K562 (cell line): ENCODE measurements at regions not wholly inside any gene's neighbourhood (a gene's known extent, or its start where the extent isn't known, plus 50 kb on each side); places are given as distances from the start of the nearest gene placed in this dataset.

Experiments
- ATAC-seq: fragments of 200-7000 bp; cut with Tn5 transposase; 3 replicates; pipeline ENCODE4 v1.9.1; 2020; ENCODE audit warnings: moderate library complexity
- BruUV-seq: library from RNA; stranded (reverse); fragments of 400-500 nt; replicated peaks from 2 replicates; lab custom pipeline; 2021; lab: Mats Ljungman, UMichigan
- CTCF ChIA-PET: fragments of 300-600 bp; formaldehyde crosslinking; extraction: SDS; loops from one replicate; lab custom pipeline; 2021; ENCODE audit warnings: low intra/inter-chr PET ratio; lab: Yijun Ruan, JAX
- POLR2A ChIA-PET: fragments of 300-600, 350-650 bp; sonication (Branson Sonifier 250); formaldehyde crosslinking; extraction: SDS; loops from one replicate; lab custom pipeline; 2021; ENCODE audit warnings: antibody characterized with exemption, inconsistent platforms; lab: Yijun Ruan, JAX
- DNase-seq, 4 experiments: peaks; one replicate each; pipeline versions ENCODE4 v3.0.0 to v3.0.0-alpha.2; 2011 to 2018; ENCODE audit warnings: low spot score in 3 of 4, mixed read lengths in 3 of 4; ENCODE audit errors: extremely low read depth in 1 of 4
- FAIRE-seq: peaks from 2 replicates; lab custom pipeline; 2011; peaks lifted over from hg19 to GRCh38; lab: Jason Lieb, UNC
- H2AFZ ChIP-seq: 2 replicates; pipeline ENCODE4 v1.6.0; 2011; ENCODE audit warnings: low read depth, low read length, control low read depth, inconsistent platforms
- H3K27ac ChIP-seq: fragments of 200-600 bp; 3 replicates; pipeline ENCODE4 v1.8.0; 2011; ENCODE audit warnings: low read depth, mild to moderate bottlenecking, control low read depth, inconsistent platforms, low read length, moderate library complexity, mixed read lengths; ENCODE audit errors: extremely low read depth
- H3K27me3 ChIP-seq, 2 experiments: fragments of 300-600 bp in 1 of 2; 2 replicates in 1 of 2; 3 replicates in 1 of 2; pipeline versions ENCODE4 v1.6.0 to v1.8.0; 2011; ENCODE audit warnings: inconsistent platforms in 2 of 2, low read length in 2 of 2, mild to moderate bottlenecking in 1 of 2, mixed read lengths in 1 of 2, moderate library complexity in 1 of 2; ENCODE audit not compliant: control insufficient read depth in 2 of 2, insufficient read depth in 2 of 2
- H3K36me3 ChIP-seq: fragments of 300-600 bp; 3 replicates; pipeline ENCODE4 v1.8.0; 2011; ENCODE audit warnings: mild to moderate bottlenecking, low read length, inconsistent platforms; ENCODE audit not compliant: control insufficient read depth, insufficient read depth
- H3K4me1 ChIP-seq, 2 experiments: fragments of 200-600 bp in 1 of 2; replicated peaks in 1 of 2; 2 replicates in 1 of 2; 3 replicates in 1 of 2; pipeline versions ENCODE4 v1.5.1 to v1.8.0; 2011; ENCODE audit warnings: inconsistent platforms in 2 of 2, low read length in 2 of 2, mild to moderate bottlenecking in 1 of 2, mixed read lengths in 1 of 2, moderate library complexity in 1 of 2; ENCODE audit not compliant: control insufficient read depth in 2 of 2, insufficient read depth in 2 of 2
- H3K4me2 ChIP-seq: 2 replicates; pipeline ENCODE4 v1.6.1; 2011; ENCODE audit warnings: low read length, control low read depth, inconsistent platforms, mixed read lengths; ENCODE audit not compliant: insufficient read depth
- H3K4me3 ChIP-seq: fragments of 200-600 bp; sonication (generic), shearing (Covaris generic); 2 replicates; pipeline ENCODE4 v1.5.1; 2016; ENCODE audit warnings: control low read depth, inconsistent platforms
- H3K79me2 ChIP-seq: fragments of 200-600 bp; 3 replicates; pipeline ENCODE4 v1.8.0; 2011; ENCODE audit warnings: low read length, inconsistent platforms; ENCODE audit not compliant: control insufficient read depth, insufficient read depth
- H3K9ac ChIP-seq, 2 experiments: 2 replicates each; pipeline versions ENCODE4 v1.6.0 to v1.6.1; 2011; ENCODE audit warnings: low read depth in 2 of 2, low read length in 2 of 2, control low read depth in 1 of 2, inconsistent platforms in 1 of 2, mild to moderate bottlenecking in 1 of 2, mixed read lengths in 1 of 2; ENCODE audit not compliant: insufficient read depth in 1 of 2
- H3K9me1 ChIP-seq: one replicate; pipeline ENCODE4 v1.6.0; 2011; ENCODE audit warnings: inconsistent platforms, mild to moderate bottlenecking, low read length, moderate library complexity; ENCODE audit not compliant: control insufficient read depth, insufficient read depth
- H3K9me3 ChIP-seq: replicated peaks from 2 replicates; pipeline ENCODE4 v1.5.1; 2011; ENCODE audit warnings: low read depth, low read length, inconsistent platforms; ENCODE audit not compliant: control insufficient read depth, insufficient read depth
- H4K20me1 ChIP-seq: replicated peaks from 2 replicates; pipeline ENCODE4 v1.6.1; 2011; ENCODE audit warnings: low read length, inconsistent platforms, mixed read lengths; ENCODE audit not compliant: control insufficient read depth, insufficient read depth
- CBX3 ChIP-seq, 2 experiments: IDR thresholded peaks; 1 replicate in 1 of 2; 2 replicates in 1 of 2; pipeline ENCODE4 v1.6.1; 2012; ENCODE audit warnings: inconsistent platforms in 2 of 2, low read length in 2 of 2, borderline replicate concordance in 1 of 2, control low read depth in 1 of 2
- RERE ChIP-seq: sonication (generic); formaldehyde crosslinking; IDR thresholded peaks from 2 replicates; pipeline ENCODE4 v1.8.0; 2023; ENCODE audit warnings: missing genetic modification reagents, mild to moderate bottlenecking, borderline replicate concordance
- TAF7 ChIP-seq: fragments of 450-650 bp; IDR thresholded peaks from 2 replicates; pipeline ENCODE4 v1.6.1; 2016; ENCODE audit warnings: missing genetic modification characterization, missing compliant biosample characterization
- ZNF165 ChIP-seq: fragments of 250-450 bp; sonication (Bioruptor Pico); IDR thresholded peaks from 2 replicates; pipeline ENCODE4 v1.4.0; 2020; ENCODE audit warnings: borderline replicate concordance
- ZNF354B ChIP-seq: fragments of 250-450 bp; sonication (Bioruptor Pico); IDR thresholded peaks from 2 replicates; pipeline ENCODE4 v1.4.0; 2020
- WGBS: fragments of 100-300 bp; shearing (Covaris generic); methylation state at CpG from one replicate; pipeline ENCODE4 v1.1.6; 2016; ENCODE audit warnings: low coverage, mixed read lengths; ENCODE audit not compliant: insufficient coverage; ENCODE audit errors: missing lambda C conversion rate; 5-methylcytosine and 5-hydroxymethylcytosine counted together
- in situ Hi-C: fragments of 300-500 bp; cut with MboI; formaldehyde crosslinking; loops from 4 replicates; pipeline ENCODE4 v1.15.0; 2018; ENCODE audit warnings: inconsistent platforms, mixed read lengths
- intact Hi-C: fragments of 100-400 bp; cut with micrococcal nuclease; formaldehyde crosslinking; loops from 2 replicates; pipeline ENCODE4 v1.14.2; 2022

DNA sequence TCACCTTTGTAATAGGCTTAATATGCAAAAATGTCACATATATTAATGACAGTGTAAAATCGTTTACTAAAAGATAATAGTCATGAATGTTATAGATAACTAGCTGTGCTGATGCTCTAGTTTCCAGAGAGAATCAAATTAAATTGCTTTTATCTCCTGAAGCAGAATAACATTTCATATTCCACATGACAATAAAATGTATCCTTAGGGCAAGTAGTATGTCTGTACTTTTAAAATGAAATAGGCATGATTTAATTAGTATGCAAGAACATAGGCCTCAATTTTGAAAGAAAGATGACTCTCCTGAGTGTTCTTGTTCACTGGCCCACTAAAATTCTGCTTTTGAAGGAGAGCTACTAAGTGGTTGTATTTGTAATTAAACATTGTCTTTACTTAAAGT lies 1027.0 kb downstream of the ARAP2 start:
- WGBS = 0% methylated on average over 1 of the region's 1 CpG
- Histone ChIP-seq H3K4me3 (no peak overlapping the region), H3K27ac (no peak overlapping the region), H3K4me1 (no peaks in the 10 kb centered on the region), H3K79me2 (no peaks in the 10 kb centered on the region), H3K36me3 (no peaks in the 10 kb centered on the region), H2AFZ (no peak overlapping the region), H4K20me1 (no peaks in the 10 kb centered on the region), H3K9ac (no peak overlapping the region), H3K4me2 (no peak overlapping the region), H3K9me1 (no peaks in the 10 kb centered on the region), H3K9me3 (no peaks in the 10 kb centered on the region), H3K27me3 (no peaks in the 10 kb centered on the region)
- intact Hi-C loops (no loop called here), in situ Hi-C loops (no loop called here)
- TF ChIP-seq RERE (CRISPR knock-in tag) (no peak), TAF7 (tag) (no peak), ZNF354B (CRISPR knock-in tag) (no peak), CBX3 (IDR thresholded peaks at IDR 0.05; ENCODE audit: borderline replicate concordance in 1 of 2, low read length in 2 of 2) (no peak), ZNF165 (CRISPR knock-in tag) (no peak)
- DNase-seq (no peak), ATAC-seq (no peak), FAIRE-seq (no peak)
- BruUV-seq = no TSS peak
- CTCF ChIA-PET = no interaction called here
- POLR2A ChIA-PET = no interaction called here
